Activated CD4-positive, alpha-beta T cell treated with anti-CD3 and anti-CD28 coated beads, Interleukin-2, amount 10 ng/mL, durations not matched to agents 7 days and 5 days (primary cell): ENCODE measurements at regions not wholly inside any gene's neighbourhood (a gene's known extent, or its start where the extent isn't known, plus 50 kb on each side); places are given as distances from the start of the nearest gene placed in this dataset.
A peak's percentile ranks its signal among the peaks of the same experiment; 100 is the strongest.
"Not testable (repeated sequence)": the region's sequence is repeated elsewhere in the genome, so short reads cannot be mapped to it uniquely, and the experiment has no call there.

Experiments
- CTCF ChIA-PET: fragments of 350-600 bp; sonication (Branson Sonifier 250); formaldehyde crosslinking; loops from one replicate; lab custom pipeline; 2021; ENCODE audit warnings: antibody characterized with exemption; lab: Charles Lee
- POLR2A ChIA-PET: fragments of 350-600 bp; sonication (Branson Sonifier 250); formaldehyde crosslinking; loops from one replicate; lab custom pipeline; 2021; ENCODE audit warnings: antibody characterized with exemption; lab: Charles Lee
- DNase-seq: peaks from one replicate; pipeline ENCODE4 v3.0.0-alpha.2; 2020
- H3K27ac Mint-ChIP-seq: one replicate; pipeline ENCODE4 v1.8.0; 2021; ENCODE audit warnings: mild to moderate bottlenecking, moderate library complexity, mixed read lengths
- H3K27me3 Mint-ChIP-seq: one replicate; pipeline ENCODE4 v1.8.0; 2021; ENCODE audit warnings: mixed read lengths
- H3K36me3 Mint-ChIP-seq: one replicate; pipeline ENCODE4 v1.8.0; 2021; ENCODE audit warnings: low read depth, mixed read lengths
- H3K4me1 Mint-ChIP-seq: one replicate; pipeline ENCODE4 v1.8.0; 2021; ENCODE audit warnings: mixed read lengths
- H3K4me3 Mint-ChIP-seq: one replicate; pipeline ENCODE4 v1.8.0; 2021; ENCODE audit warnings: mild to moderate bottlenecking, moderate library complexity, mixed read lengths
- H3K9me3 Mint-ChIP-seq: one replicate; pipeline ENCODE4 v1.8.0; 2021; ENCODE audit warnings: mixed read lengths

DNA sequence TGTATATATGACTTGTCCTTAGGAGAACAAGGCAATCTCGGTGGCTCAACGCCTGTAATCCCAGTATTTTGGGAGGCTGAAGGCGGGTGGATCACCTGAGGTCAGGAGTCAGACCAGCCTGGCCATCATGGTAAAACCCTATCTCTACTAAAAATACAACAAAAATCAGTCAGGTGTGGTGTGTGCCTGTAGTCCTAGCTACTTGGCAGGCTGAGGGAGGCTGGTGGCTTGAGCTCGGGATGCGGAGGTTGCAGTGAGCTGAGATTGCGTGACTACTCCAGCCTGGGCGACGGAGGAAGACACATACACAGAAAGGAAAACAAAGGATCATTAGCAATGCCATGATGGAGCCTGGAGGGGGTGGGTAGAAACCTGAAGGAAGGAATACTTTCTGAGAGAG lies 166.6 kb upstream of the RREB1 start:
- CTCF ChIA-PET: interaction anchor here (1.8 kb wide), 1 partner anchor 8 kb away, joined by 5 read pairs; no protein-coding TSS in a partner anchor

DNA sequence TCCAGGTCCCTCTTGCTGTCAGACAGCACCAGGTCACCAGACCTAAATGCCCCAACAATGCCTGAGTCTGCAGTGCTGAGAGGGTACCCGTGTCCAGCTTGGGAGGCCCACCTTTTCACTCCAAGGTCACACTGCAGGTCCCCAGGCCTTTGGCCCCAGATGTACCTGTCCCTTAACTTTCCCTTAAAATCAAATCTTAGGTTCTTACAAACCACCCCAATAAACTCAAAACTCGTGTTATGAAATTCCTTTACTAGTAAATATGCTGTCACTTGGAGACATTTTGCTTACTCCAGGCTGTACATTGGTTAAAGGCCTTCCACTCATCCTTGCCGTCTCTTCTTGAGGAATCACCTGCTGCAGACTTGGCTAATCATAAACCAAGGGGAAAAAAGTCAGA lies 165.7 kb upstream of the RREB1 start:
- no peak for DNase-seq
- H3K27ac Mint-ChIP-seq: no peak overlapping the region
- CTCF ChIA-PET: no interaction called here
- peaks cover 11% of the 10 kb centered on the region for H3K4me1 Mint-ChIP-seq
- H3K27me3 Mint-ChIP-seq: peaks cover 3% of the 10 kb centered on the region
- H3K9me3 Mint-ChIP-seq: no peaks in the 10 kb centered on the region
- H3K36me3 Mint-ChIP-seq: no peaks in the 10 kb centered on the region
- H3K4me3 Mint-ChIP-seq: no peak overlapping the region
- POLR2A ChIA-PET: no interaction called here

More for the DNA sequence above, 166.6 kb upstream of the RREB1 start:
- no peaks in the 10 kb centered on the region for H3K9me3 Mint-ChIP-seq
- H3K4me3 Mint-ChIP-seq: no peak overlapping the region
- H3K4me1 Mint-ChIP-seq: peaks cover 11% of the 10 kb centered on the region
- H3K27ac Mint-ChIP-seq: no peak overlapping the region
- H3K36me3 Mint-ChIP-seq: no peaks in the 10 kb centered on the region
- peaks cover 3% of the 10 kb centered on the region for H3K27me3 Mint-ChIP-seq
- DNase-seq: no peak
- POLR2A ChIA-PET: no interaction called here

DNA sequence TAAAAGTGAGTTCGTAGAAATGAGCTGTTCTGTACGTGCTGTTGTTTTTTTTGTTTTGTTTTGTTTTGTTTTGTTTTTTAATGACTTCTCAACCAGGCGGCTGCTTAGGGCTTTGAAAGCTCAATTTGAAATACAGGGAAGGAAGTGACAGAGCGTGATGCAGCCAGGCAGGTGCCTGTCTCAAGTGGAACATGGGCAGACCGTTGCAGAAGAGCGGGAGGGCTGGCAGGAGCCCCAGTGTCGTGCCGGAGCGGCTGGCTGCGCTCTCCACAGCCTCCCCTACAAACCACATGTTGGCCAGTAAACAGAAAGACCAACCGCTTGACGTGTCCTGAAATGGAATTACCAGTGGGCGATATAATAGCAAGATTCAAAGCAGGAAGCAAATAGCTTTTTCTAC lies 164.9 kb upstream of the RREB1 start:
- Mint-ChIP-seq H3K36me3 (no peaks in the 10 kb centered on the region), H3K27ac (peak overlapping the region; percentile 11), H3K4me3 (no peak overlapping the region), H3K9me3 (no peaks in the 10 kb centered on the region), H3K27me3 (peaks cover 3% of the 10 kb centered on the region), H3K4me1 (peaks cover 11% of the 10 kb centered on the region)
- ChIA-PET POLR2A (interaction anchor here (0.6 kb wide), 1 partner anchor 41 kb away, joined by 3 read pairs; no protein-coding TSS in a partner anchor), CTCF (interaction anchor here (0.6 to 1.1 kb wide), 3 partner anchors 24 to 1413 kb away, joined by 3 to 5 read pairs (median 4); no protein-coding TSS in a partner anchor)
- DNase-seq: no peak

DNA sequence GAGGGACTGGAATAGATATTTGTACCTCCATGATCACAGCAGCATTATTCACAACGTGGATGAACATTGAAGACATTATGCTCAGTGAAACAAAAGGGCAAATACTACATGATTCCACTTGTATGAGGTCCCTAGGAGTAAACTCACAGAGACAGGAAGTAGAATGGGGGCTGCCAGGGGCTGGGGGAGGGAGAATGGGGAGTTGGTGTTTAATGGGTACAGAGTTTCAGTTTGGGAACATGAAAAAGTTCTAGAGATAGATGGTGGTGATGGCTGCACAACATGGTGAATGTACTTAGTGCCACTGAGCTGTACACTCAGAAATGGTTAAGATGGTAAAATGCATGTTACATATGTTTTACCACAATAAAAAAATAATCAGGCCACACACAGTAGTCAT lies 164.3 kb upstream of the RREB1 start:
- H3K36me3 Mint-ChIP-seq: no peaks in the 10 kb centered on the region
- H3K9me3 Mint-ChIP-seq: no peaks in the 10 kb centered on the region
- peaks cover 11% of the 10 kb centered on the region for H3K4me1 Mint-ChIP-seq
- no peak for DNase-seq
- H3K4me3 Mint-ChIP-seq: no peak overlapping the region
- POLR2A ChIA-PET: no interaction called here
- H3K27me3 Mint-ChIP-seq: peaks cover 3% of the 10 kb centered on the region
- CTCF ChIA-PET: interaction anchor here (0.8 to 1.1 kb wide), 2 partner anchors 23 to 1414 kb away, joined by 4 to 5 read pairs; no protein-coding TSS in a partner anchor
- no peak overlapping the region for H3K27ac Mint-ChIP-seq

DNA sequence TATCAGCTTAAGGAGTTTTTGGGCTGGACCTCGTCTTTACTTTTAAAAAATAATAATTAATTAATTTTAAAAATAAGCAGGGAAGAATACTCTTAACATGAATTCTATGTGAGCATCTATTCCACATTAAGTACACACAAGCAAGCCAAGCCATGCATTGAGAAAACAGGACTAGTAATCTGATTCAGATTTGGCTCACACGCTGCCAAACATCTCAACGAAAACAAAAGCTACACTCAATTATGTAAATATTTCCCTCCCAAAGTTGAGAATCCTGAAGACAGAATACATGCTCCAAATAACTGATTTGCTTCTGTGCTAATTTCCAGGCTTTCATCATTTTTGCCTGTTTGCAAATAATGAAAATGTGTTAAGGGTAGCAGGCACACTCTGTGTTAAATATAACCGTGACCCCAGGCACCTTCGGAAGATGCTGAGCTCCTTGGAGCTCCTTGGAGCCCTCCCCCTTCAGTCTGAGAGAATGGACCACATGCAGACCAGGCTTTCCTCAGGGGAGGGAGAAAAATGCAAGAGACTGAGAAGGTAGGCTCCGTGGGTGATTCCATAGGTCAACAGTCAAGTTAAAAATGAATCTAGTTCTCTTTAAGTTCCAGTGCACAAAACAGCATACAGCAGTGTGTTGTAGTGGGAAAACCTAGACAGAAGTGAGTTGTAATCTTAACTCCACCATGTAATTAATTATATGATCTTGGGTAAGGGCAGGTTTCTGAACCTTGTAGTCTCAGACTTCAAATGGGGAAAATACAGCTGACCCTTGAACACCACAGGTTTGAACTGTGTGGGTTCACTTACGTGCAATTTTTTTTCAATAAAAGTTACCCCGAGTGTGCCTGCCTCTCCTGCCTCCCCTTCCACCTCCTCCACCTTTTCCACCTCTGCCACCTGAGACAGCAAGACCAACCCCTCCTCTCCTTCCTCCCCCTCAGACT lies 161.3 kb upstream of the RREB1 start:
- ChIA-PET CTCF (interaction anchor here (0.5 kb wide), 1 partner anchor 145 kb away, joined by 5 read pairs; no protein-coding TSS in a partner anchor), POLR2A (no interaction called here)
- H3K9me3 Mint-ChIP-seq: peaks cover 6% of the 10 kb centered on the region
- no peak overlapping the region for H3K4me3 Mint-ChIP-seq
- H3K27ac Mint-ChIP-seq: no peak overlapping the region
- peaks cover 11% of the 10 kb centered on the region for H3K4me1 Mint-ChIP-seq
- no peak for DNase-seq
- H3K27me3 Mint-ChIP-seq: peaks cover 3% of the 10 kb centered on the region
- H3K36me3 Mint-ChIP-seq: no peaks in the 10 kb centered on the region

DNA sequence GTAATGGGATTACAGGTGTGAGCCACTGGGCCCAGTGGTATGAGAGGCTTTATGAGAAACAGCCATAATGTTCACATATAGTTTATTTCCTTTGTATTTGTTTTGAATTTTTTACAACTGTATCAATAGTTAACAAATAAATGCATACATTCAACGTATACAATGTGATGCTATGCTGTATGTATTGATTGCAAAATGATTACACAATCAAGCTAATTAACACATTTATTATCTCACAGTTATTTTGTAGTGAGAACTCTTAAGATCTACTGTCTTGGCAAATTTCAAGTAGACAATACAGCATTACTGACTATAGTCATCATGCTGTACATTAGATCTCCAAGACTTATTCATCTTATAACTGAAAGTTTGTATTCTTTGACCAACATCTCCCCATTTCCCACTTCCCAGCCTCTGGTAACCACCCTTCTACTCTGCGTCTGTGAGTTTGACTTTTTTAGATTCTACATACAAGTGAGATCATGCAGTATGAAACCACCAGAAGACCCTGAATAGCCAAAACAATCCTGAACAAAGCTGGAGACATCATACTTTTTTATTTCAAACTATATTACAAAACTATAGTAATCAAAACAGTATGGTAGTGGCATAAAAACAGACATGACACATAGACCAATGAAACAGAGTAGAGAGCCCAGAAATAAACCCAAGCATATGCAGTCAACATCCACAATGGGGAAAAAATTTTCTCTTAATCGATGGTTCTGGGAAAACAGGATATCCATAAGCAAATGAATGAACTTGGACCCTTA lies 157.2 kb upstream of the RREB1 start:
- Mint-ChIP-seq H3K27me3 (peaks cover under 1% of the 10 kb centered on the region), H3K4me1 (no peaks in the 10 kb centered on the region), H3K9me3 (peaks cover 15% of the 10 kb centered on the region), H3K36me3 (no peaks in the 10 kb centered on the region), H3K4me3 (no peak overlapping the region), H3K27ac (no peak overlapping the region)
- no peak for DNase-seq
- POLR2A ChIA-PET: no interaction called here
- CTCF ChIA-PET: interaction anchor here (1.5 kb wide), 1 partner anchor 164 kb away, joined by 3 read pairs; no protein-coding TSS in a partner anchor

DNA sequence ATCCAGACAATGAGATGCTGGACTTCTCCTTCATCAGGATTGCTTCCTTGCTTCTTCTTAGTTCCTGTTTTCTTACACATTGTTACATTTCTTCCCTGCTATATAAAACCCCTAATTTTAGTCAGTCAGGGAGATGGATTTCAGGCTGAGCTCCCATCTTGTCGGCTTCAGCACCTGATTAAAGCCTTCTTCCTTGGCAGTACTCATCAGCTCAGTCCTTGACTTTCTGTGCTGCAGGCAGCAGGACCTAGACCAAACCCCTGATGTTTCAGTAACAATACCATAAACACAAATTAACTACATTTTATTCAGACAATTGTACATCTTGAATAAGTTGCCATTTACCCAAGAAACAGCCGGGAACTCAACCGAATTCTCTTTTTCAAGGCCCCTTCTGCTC lies 156.4 kb upstream of the RREB1 start:
- DNase-seq: no peak
- peaks cover 15% of the 10 kb centered on the region for H3K9me3 Mint-ChIP-seq
- no peaks in the 10 kb centered on the region for H3K27me3 Mint-ChIP-seq
- ChIA-PET POLR2A (no interaction called here), CTCF (interaction anchor here (1.5 kb wide), 1 partner anchor 165 kb away, joined by 3 read pairs; no protein-coding TSS in a partner anchor)
- H3K4me1 Mint-ChIP-seq: no peaks in the 10 kb centered on the region
- no peak overlapping the region for H3K4me3 Mint-ChIP-seq
- no peak overlapping the region for H3K27ac Mint-ChIP-seq
- H3K36me3 Mint-ChIP-seq: no peaks in the 10 kb centered on the region

DNA sequence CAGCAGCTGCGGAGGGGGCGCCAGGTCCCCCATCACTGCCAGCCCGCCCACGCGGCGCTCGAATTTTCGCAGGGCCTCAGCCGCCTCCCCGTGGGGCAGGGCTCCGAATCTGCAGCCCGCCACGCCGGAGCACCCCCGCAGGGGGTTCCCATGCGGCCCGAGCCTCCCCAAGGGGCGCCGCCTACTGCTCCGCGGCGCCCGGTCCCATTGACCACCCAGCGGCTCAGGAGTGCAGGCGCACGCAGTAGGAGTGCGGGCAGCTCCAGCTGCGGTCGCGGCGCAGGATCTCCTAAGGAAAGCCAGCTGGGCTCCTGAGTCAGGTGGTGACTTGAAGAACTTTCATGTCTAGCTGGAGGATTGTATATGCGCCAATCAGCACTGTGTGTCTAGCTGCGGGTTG lies 155.3 kb upstream of the RREB1 start:
- DNase-seq: no peak
- H3K4me3 Mint-ChIP-seq: no peak overlapping the region
- peaks cover 15% of the 10 kb centered on the region for H3K9me3 Mint-ChIP-seq
- H3K36me3 Mint-ChIP-seq: no peaks in the 10 kb centered on the region
- CTCF ChIA-PET: interaction anchor here (1.5 kb wide), 1 partner anchor 166 kb away, joined by 3 read pairs; no protein-coding TSS in a partner anchor
- H3K27ac Mint-ChIP-seq: no peak overlapping the region
- no peaks in the 10 kb centered on the region for H3K27me3 Mint-ChIP-seq
- no peaks in the 10 kb centered on the region for H3K4me1 Mint-ChIP-seq
- POLR2A ChIA-PET: no interaction called here

DNA sequence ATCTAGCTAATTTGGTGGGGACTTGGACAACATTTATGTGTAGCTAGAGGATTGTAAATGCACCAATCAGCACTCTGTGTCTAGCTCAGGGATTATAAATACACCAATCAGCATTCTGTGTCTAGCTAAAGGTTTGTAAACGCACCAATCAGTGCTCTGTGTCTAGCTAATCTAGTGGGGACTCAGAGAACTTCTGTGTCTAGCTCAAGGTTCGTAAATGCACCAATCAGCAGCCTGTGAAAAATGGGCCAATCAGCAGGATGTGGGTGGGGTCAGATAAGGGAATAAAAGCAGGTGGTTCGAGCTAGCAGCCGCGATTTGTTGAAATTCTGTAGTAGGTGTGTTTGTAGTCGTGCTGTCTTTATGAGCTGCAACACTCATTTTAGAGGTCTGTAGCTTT lies 154.8 kb upstream of the RREB1 start:
- POLR2A ChIA-PET, H3K27me3 Mint-ChIP-seq, H3K36me3 Mint-ChIP-seq, H3K4me1 Mint-ChIP-seq, CTCF ChIA-PET, H3K4me3 Mint-ChIP-seq, DNase-seq, H3K27ac Mint-ChIP-seq: not testable (repeated sequence)
- H3K9me3 Mint-ChIP-seq: peaks cover 15% of the 10 kb centered on the region

DNA sequence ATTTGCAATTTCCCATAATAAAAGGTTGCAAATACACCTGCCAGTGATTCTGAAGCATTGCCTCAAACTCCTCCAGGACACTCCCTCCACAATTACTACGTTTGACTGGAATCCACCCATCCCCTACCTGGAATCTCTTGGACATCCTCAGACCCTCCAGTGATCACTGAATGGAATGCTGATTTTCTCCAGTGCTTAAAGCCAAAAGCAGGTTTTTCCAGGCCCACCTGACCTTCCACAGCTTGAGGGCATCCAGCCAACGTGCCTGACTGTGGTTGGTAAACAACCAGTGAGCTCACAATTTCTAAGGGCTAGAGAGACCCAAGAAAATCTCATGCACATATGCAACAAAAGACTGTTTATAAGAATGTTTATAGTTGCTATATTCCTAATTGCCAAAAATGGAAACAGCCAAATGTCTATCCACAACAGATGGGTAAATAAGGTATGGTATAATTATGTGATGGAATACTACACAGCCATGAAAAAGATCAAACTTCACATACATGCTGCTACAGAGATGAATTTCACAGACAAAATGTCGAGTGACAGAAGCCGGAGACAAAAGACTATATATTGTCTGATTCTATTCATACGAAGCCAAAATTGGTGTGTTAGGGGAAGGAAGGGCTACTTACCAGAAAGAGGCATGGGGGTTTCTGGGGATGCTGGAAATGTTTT lies 147.1 kb upstream of the RREB1 start:
- DNase-seq: no peak
- ChIA-PET POLR2A (interaction anchor here (0.7 kb wide), 1 partner anchor 11 kb away, joined by 4 read pairs; no protein-coding TSS in a partner anchor), CTCF (no interaction called here)
- H3K27ac Mint-ChIP-seq: no peak overlapping the region
- no peaks in the 10 kb centered on the region for H3K4me1 Mint-ChIP-seq
- H3K9me3 Mint-ChIP-seq: no peaks in the 10 kb centered on the region
- H3K4me3 Mint-ChIP-seq: no peak overlapping the region
- peaks cover 9% of the 10 kb centered on the region for H3K27me3 Mint-ChIP-seq
- H3K36me3 Mint-ChIP-seq: no peaks in the 10 kb centered on the region

DNA sequence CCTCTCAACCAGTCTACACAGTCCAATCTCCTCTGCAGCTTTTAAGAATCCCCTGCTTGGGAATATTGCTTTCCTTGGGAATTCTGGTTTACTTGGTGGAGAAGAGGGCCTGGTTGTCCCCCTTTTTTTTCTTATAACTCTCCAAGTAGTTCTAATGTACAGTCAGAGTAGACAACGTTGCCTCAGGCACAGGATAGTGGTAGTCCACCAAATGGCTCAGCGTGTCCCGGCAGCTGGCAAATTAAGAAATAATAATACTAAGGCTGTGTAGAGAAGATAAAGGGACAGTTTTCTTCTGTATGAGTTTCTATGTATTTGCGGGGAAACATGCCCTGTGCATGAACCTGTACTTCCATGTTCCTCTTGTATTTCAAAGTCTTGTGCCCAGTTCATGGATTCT lies 145.7 kb upstream of the RREB1 start:
- CTCF ChIA-PET: no interaction called here
- POLR2A ChIA-PET: no interaction called here
- H3K27me3 Mint-ChIP-seq: peaks cover 9% of the 10 kb centered on the region
- no peak for DNase-seq
- no peak overlapping the region for H3K27ac Mint-ChIP-seq
- no peaks in the 10 kb centered on the region for H3K36me3 Mint-ChIP-seq
- no peaks in the 10 kb centered on the region for H3K4me1 Mint-ChIP-seq
- H3K4me3 Mint-ChIP-seq: no peak overlapping the region
- H3K9me3 Mint-ChIP-seq: no peaks in the 10 kb centered on the region

DNA sequence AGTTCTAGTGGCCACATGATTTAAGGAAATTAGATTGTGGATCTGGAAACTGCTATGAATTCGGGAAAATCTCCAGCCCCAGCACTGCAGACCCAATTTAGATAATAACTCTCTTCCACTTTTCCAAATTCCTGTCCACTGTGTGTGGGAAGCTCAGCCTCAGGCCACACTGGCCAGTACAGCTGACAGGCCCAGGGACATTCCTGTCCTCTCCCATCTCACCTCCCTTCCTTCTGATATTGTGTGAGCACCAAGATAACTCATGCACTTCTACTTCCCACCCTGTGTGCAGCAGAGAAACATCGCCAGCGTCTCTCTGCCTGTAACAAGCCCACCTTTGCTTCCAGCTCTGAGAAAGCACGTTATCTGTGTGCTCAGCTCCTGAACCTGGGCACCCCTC lies 145.1 kb upstream of the RREB1 start:
- CTCF ChIA-PET: interaction anchor here (0.6 kb wide), 2 partner anchors 72 to 603 kb away, joined by 3 to 4 read pairs; no protein-coding TSS in a partner anchor
- no peaks in the 10 kb centered on the region for H3K9me3 Mint-ChIP-seq

More for the DNA sequence above, 145.1 kb upstream of the RREB1 start:
- POLR2A ChIA-PET: no interaction called here
- Mint-ChIP-seq H3K27ac (no peak overlapping the region), H3K4me1 (no peaks in the 10 kb centered on the region), H3K4me3 (no peak overlapping the region), H3K36me3 (no peaks in the 10 kb centered on the region), H3K27me3 (peaks cover 9% of the 10 kb centered on the region)
- no peak for DNase-seq
